Adrenal gland (tissue), 9 donors: ENCODE measurements at regions not wholly inside any gene's neighbourhood (a gene's known extent, or its start where the extent isn't known, plus 50 kb on each side); places are given as distances from the start of the nearest gene placed in this dataset.
"Not testable (repeated sequence)": the region's sequence is repeated elsewhere in the genome, so short reads cannot be mapped to it uniquely, and the experiment has no call there.

ENCODE experiments used
- DNase-seq, 7 donors: peaks; one replicate each; pipeline ENCODE4 v3.0.0-alpha.2; 2019 to 2020
- H3K27ac ChIP-seq, 5 donors: fragments of 200-600 bp; sonication (generic) in 4 of 5; 1 replicate in 3 of 5; 2 replicates in 2 of 5; pipeline versions ENCODE4 v1.5.1 to v1.8.0; 2016 to 2020; ENCODE audit warnings: mild to moderate bottlenecking in 1 of 5
- H3K27me3 ChIP-seq: fragments of 200-600 bp; 2 replicates; pipeline ENCODE4 v1.8.0; 2021
- H3K36me3 ChIP-seq, 2 donors: fragments of 200-600 bp; replicated peaks in 1 of 2; 1 replicate in 1 of 2; 2 replicates in 1 of 2; pipeline versions ENCODE4 v1.5.1 to v1.8.0; 2018 to 2022
- H3K4me1 ChIP-seq, 2 donors: fragments of 200-600 bp; replicated peaks in 1 of 2; 1 replicate in 1 of 2; 2 replicates in 1 of 2; pipeline versions ENCODE4 v1.5.1 to v1.8.0; 2018 to 2021
- H3K4me3 ChIP-seq, 4 donors: fragments of 200-600 bp; sonication (generic) in 3 of 4; one replicate each; pipeline ENCODE4 v1.5.1; 2016 to 2018
- H3K9me3 ChIP-seq, 3 donors: fragments of 200-600 bp; sonication (generic) in 1 of 3; replicated peaks in 1 of 3; 1 replicate in 2 of 3; 2 replicates in 1 of 3; pipeline versions ENCODE4 v1.5.1 to v1.8.0; 2016 to 2021
- POLR2A ChIP-seq, 2 donors: fragments of 450-650 bp; IDR thresholded peaks; one replicate each; pipeline ENCODE4 v1.6.1; 2017; ENCODE audit warnings: antibody characterized with exemption in 2 of 2, mild to moderate bottlenecking in 2 of 2, moderate library complexity in 1 of 2
- WGBS, 4 donors: extraction: QIAGEN DNeasy Blood & Tissue Kit in 2 of 4; methylation state at CpG; one replicate each; pipeline versions ENCODE4 v1.1.5 to v1.1.7; 2013 to 2017; 5-methylcytosine and 5-hydroxymethylcytosine counted together
- intact Hi-C, 2 donors: fragments of 100-400 bp; cut with DNase I; formaldehyde crosslinking; loops; one replicate each; pipeline versions ENCODE4 v1.14.1 to v1.15.0; 2022 to 2023
- TF ChIP-seq, protein P1 (sequence below), 6 experiments: fragments of 450-650 bp in 4 of 6; fragments of 200-600 bp in 2 of 6; sonication (generic) in 1 of 6; IDR thresholded peaks; 1 replicate in 5 of 6; 2 replicates in 1 of 6; pipeline versions ENCODE4 v1.5.1 to v1.8.0; 2016 to 2021; ENCODE audit warnings: antibody characterized with exemption in 6 of 6, mild to moderate bottlenecking in 2 of 6, moderate library complexity in 1 of 6
- donor health status: healthy with polysubstance abuse.
- donor health status: Bipolar disorder and iron deficiency.
- donor health status: DM: yes; HTN: yes; CAD: no.
- donor health status: DM: no; HTN: no; CAD: no.
- donor health status: DM: no; HTN: no; CAD: no.

GRCh38 chr7:39758234-39758970, 135.0 kb downstream of the RALA start:
- intact Hi-C loops = no loop called here
- TF ChIP-seq, protein P1, sequence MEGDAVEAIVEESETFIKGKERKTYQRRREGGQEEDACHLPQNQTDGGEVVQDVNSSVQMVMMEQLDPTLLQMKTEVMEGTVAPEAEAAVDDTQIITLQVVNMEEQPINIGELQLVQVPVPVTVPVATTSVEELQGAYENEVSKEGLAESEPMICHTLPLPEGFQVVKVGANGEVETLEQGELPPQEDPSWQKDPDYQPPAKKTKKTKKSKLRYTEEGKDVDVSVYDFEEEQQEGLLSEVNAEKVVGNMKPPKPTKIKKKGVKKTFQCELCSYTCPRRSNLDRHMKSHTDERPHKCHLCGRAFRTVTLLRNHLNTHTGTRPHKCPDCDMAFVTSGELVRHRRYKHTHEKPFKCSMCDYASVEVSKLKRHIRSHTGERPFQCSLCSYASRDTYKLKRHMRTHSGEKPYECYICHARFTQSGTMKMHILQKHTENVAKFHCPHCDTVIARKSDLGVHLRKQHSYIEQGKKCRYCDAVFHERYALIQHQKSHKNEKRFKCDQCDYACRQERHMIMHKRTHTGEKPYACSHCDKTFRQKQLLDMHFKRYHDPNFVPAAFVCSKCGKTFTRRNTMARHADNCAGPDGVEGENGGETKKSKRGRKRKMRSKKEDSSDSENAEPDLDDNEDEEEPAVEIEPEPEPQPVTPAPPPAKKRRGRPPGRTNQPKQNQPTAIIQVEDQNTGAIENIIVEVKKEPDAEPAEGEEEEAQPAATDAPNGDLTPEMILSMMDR (IDR thresholded peaks at IDR 0.05) = no peak
- TF ChIP-seq POLR2A (IDR thresholded peaks at IDR 0.05) = no peak
- Histone ChIP-seq H3K27me3 (no peaks in the 10 kb centered on the region), H3K36me3 (no peaks in the 10 kb centered on the region), H3K4me3 (no peak overlapping the region), H3K27ac (peak overlapping the region in 1 of 5 donors; percentile 20), H3K9me3 (no peaks in the 10 kb centered on the region), H3K4me1 (peaks cover 0 to 5% of the 10 kb centered on the region in 2 donors)
- 61 to 77% (median 68%) methylated on average over 10 of the region's 10 CpGs for WGBS, 4 donors
- DNase-seq = peak in 6 of 7 donors; percentile 54 to 66 (median 58)

DNA sequence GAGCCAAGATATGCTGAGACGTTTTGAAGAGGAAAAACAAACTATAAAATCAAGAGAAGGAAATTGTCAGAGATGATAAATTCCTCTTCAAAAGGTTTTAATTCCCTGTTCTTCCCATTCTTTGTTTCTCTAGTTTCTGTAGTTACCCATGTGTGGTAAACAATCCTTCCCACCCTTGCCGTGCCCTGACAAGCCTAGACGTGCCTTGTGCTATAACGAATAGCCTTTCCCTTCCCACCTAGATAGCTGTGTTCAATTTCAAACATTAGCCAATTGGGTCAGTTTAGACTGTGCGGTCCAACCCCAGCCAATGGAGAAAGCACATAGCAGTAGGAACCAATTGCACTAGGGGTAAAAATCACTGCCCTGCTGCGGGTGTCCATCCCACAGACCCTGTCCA, 138.1 kb downstream of the RALA start:
- H3K9me3 ChIP-seq = no peaks in the 10 kb centered on the region
- WGBS, 4 donors = 86 to 91% (median 87%) methylated on average over 6 of the region's 6 CpGs

DNA sequence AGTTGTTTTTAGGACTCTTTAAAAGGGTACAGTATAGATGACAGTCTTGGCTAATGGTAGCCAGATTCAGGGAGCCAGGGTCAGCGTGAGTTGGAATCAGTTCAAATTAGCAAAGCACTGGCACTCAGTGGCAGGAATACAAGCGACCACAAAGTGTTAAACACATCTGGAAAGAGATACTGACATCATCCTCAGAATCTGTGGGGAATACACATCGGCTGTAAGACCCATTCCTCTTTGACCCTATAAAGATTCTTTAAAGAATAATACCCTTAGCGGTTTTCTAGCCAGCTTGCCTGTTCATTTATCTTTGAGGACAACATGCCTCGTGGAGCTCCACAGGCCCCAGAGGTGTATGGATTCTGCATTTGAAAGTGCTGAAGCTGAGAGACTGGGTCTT, 139.1 kb downstream of the RALA start:
- WGBS, 4 donors = 66 to 77% (median 76%) methylated on average over 5 of the region's 5 CpGs
- H3K36me3 ChIP-seq, H3K27me3 ChIP-seq, intact Hi-C loops, H3K27ac ChIP-seq, DNase-seq, H3K4me1 ChIP-seq, H3K9me3 ChIP-seq, H3K4me3 ChIP-seq: not testable (repeated sequence)

More for the DNA sequence above, 138.1 kb downstream of the RALA start:
- TF ChIP-seq POLR2A (IDR thresholded peaks at IDR 0.05) = no peak
- TF ChIP-seq, protein P1 (IDR thresholded peaks at IDR 0.05) = no peak
- Histone ChIP-seq H3K4me3 (no peak overlapping the region), H3K36me3 (no peaks in the 10 kb centered on the region), H3K27me3 (no peaks in the 10 kb centered on the region), H3K27ac (no peak overlapping the region), H3K4me1 (peaks cover 0 to 5% of the 10 kb centered on the region in 2 donors)
- DNase-seq = no peak
- intact Hi-C loops = no loop called here

- intact Hi-C loops, H3K4me3 ChIP-seq, H3K36me3 ChIP-seq, H3K4me1 ChIP-seq, H3K27ac ChIP-seq, DNase-seq, H3K27me3 ChIP-seq, H3K9me3 ChIP-seq: not testable (repeated sequence)
- WGBS, 4 donors = 76 to 83% (median 79%) methylated on average over 5 of the region's 5 CpGs
Measured at GRCh38 chr7:39762881-39763280, 139.5 kb downstream of the RALA start.

DNA sequence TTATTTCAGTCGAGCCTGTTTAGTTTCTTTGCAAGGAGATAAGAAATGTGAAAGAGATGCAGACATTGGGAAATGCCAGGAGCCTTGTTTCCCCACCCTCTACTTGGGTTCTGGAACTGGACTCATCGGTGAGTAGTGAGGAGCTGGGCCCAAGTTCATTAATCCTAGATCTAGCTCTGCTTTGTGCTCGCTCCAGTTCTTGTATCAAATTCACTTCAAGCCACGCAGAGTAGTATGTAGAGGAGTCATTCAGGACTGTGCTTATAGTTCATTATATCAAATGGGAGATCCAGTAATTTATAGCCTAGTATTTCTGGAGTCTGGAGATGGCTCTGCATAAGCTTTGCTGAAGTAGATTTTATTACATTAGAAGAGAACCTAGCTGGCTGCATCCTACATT, 142.5 kb downstream of the RALA start:
- intact Hi-C loops, H3K4me1 ChIP-seq, H3K36me3 ChIP-seq, H3K4me3 ChIP-seq, H3K27ac ChIP-seq, H3K9me3 ChIP-seq, H3K27me3 ChIP-seq, DNase-seq: not testable (repeated sequence)
- 85 to 89% (median 88%) methylated on average over 4 of the region's 4 CpGs for WGBS, 4 donors

GRCh38 chr7:39768439-39768838, 145.1 kb downstream of the RALA start:
- H3K4me1 ChIP-seq, H3K4me3 ChIP-seq, DNase-seq, H3K9me3 ChIP-seq, H3K27ac ChIP-seq, H3K36me3 ChIP-seq, H3K27me3 ChIP-seq, intact Hi-C loops: not testable (repeated sequence)
- WGBS, 4 donors = 86 to 94% (median 91%) methylated on average over 4 of the region's 4 CpGs

DNA sequence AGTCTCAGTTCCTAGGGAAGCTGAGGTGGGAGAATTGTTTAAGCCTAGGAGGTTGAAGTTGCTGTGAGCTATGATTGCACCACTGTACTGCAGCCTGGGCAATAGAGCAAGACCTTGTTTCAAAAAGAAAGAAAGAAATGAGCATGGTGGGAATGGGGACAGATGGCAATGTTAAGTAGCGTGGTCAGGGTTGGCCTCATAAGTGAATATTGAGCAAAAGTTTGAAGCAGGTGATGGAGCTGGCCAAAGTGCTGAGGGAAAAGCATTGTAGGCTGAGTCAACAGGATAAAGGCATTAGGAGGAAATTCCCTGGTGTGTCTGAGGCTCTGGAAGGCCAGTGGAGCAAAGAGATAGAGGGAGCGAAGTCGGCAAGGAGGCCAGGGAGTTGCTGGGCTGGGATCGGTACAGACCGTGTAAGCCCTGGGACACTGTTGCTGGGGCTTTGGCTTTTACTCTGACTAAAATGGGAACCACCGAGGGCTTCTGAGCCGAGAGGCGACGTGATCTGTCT, 151.0 kb downstream of the RALA start:
- H3K27ac ChIP-seq, H3K36me3 ChIP-seq, H3K9me3 ChIP-seq, H3K4me3 ChIP-seq, H3K4me1 ChIP-seq, DNase-seq, H3K27me3 ChIP-seq, intact Hi-C loops: not testable (repeated sequence)
- 94 to 99% (median 97%) methylated on average over 9 of the region's 9 CpGs for WGBS, 4 donors

GRCh38 chr7:39781557-39781956, 158.2 kb downstream of the RALA start:
- H3K4me3 ChIP-seq, H3K27ac ChIP-seq, H3K27me3 ChIP-seq, intact Hi-C loops, H3K9me3 ChIP-seq, H3K36me3 ChIP-seq, H3K4me1 ChIP-seq, DNase-seq: not testable (repeated sequence)
- 97 to 100% (median 99%) methylated on average over 1 to 4 of the region's 4 CpGs for WGBS, 4 donors

DNA sequence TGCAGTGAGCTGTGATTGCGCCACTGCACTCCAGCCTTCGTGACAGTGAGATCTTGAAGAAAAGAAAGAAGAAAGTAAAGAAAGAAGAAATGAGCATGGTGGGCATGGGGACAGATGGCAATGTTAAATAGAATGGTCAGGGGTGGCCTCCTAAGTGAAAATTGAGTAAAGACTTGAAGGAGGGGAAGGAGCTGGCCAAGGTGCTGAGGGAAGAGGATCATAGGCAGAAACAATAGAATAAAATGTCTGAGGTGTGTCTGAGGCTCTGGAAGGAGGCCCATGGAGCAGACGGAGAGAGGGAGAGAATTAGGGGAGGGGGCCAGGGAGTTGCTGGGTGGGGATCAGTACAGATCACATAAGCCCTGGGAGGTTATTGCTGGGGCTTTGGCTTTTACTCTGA, 163.1 kb downstream of the RALA start:
- H3K36me3 ChIP-seq, H3K27ac ChIP-seq, intact Hi-C loops, DNase-seq, H3K9me3 ChIP-seq, H3K4me1 ChIP-seq, H3K4me3 ChIP-seq, H3K27me3 ChIP-seq: not testable (repeated sequence)
- 88 to 92% (median 90%) methylated on average over 3 of the region's 3 CpGs for WGBS, 4 donors
